Loucy (cell line): ENCODE measurements at regions not wholly inside any gene's neighbourhood (a gene's known extent, or its start where the extent isn't known, plus 50 kb on each side); places are given as distances from the start of the nearest gene placed in this dataset.
"Not testable (repeated sequence)": the region's sequence is repeated elsewhere in the genome, so short reads cannot be mapped to it uniquely, and the experiment has no call there.

ENCODE experiments used
- H2AFZ ChIP-seq: fragments of 200-600 bp; sonication (generic); 2 replicates; pipeline ENCODE4 v1.6.0; 2016; ENCODE audit warnings: antibody characterized with exemption, mild to moderate bottlenecking, low read length, moderate library complexity
- H3F3A ChIP-seq: fragments of 200-600 bp; 2 replicates; pipeline ENCODE4 v1.6.0; 2016; ENCODE audit warnings: antibody characterized with exemption, low read depth, mild to moderate bottlenecking
- H3K27me3 ChIP-seq: fragments of 200-600 bp; sonication (generic); 2 replicates; pipeline ENCODE4 v1.6.1; 2014; ENCODE audit warnings: low read length, mild to moderate bottlenecking; ENCODE audit not compliant: insufficient read depth, poor library complexity, severe bottlenecking
- H3K36me3 ChIP-seq: fragments of 200-600 bp; sonication (generic); 2 replicates; pipeline ENCODE4 v1.6.1; 2016; ENCODE audit warnings: low read length; ENCODE audit not compliant: insufficient read depth
- H3K4me1 ChIP-seq: fragments of 200-600 bp; sonication (generic); 2 replicates; pipeline ENCODE4 v1.5.1; 2014; ENCODE audit warnings: low read length, mild to moderate bottlenecking; ENCODE audit not compliant: insufficient read depth, poor library complexity, severe bottlenecking
- H3K4me2 ChIP-seq: fragments of 200-600 bp; sonication (generic); 2 replicates; pipeline ENCODE4 v1.6.0; 2014; ENCODE audit warnings: antibody characterized with exemption, low read length, low read depth, mild to moderate bottlenecking; ENCODE audit not compliant: poor library complexity, severe bottlenecking
- H3K4me3 ChIP-seq: fragments of 200-600 bp; sonication (generic); 2 replicates; pipeline ENCODE4 v1.5.1; 2014; ENCODE audit warnings: low read length, mild to moderate bottlenecking, mixed read lengths; ENCODE audit not compliant: poor library complexity, severe bottlenecking
- H3K79me2 ChIP-seq: fragments of 200-600 bp; sonication (generic); 2 replicates; pipeline ENCODE4 v1.6.1; 2014; ENCODE audit warnings: low read length; ENCODE audit not compliant: insufficient read depth
- H3K9ac ChIP-seq: fragments of 200-600 bp; sonication (generic); 2 replicates; pipeline ENCODE4 v1.6.0; 2014; ENCODE audit warnings: mild to moderate bottlenecking, low read depth, low read length, moderate library complexity; ENCODE audit not compliant: poor library complexity, severe bottlenecking
- H3K9me2 ChIP-seq: fragments of 200-600 bp; sonication (generic); replicated peaks from 2 replicates; pipeline ENCODE4 v1.6.1; 2016; ENCODE audit warnings: low read depth, low read length, mixed read lengths
- H3K9me3 ChIP-seq: fragments of 200-600 bp; sonication (generic); 2 replicates; pipeline ENCODE4 v1.6.1; 2014; ENCODE audit warnings: mild to moderate bottlenecking, antibody characterized with exemption, low read length, low read depth; ENCODE audit not compliant: insufficient read depth
- H4K20me1 ChIP-seq: fragments of 200-600 bp; sonication (generic); 2 replicates; pipeline ENCODE4 v1.6.0; 2014; ENCODE audit warnings: antibody characterized with exemption, low read length, mild to moderate bottlenecking; ENCODE audit not compliant: insufficient read depth, poor library complexity, severe bottlenecking
- EZH2phosphoT487 ChIP-seq: fragments of 200-600 bp; IDR thresholded peaks from 2 replicates; pipeline ENCODE4 v1.6.1; 2018; ENCODE audit warnings: antibody characterized with exemption, mild to moderate bottlenecking, moderate library complexity, borderline replicate concordance
- TF ChIP-seq, protein P1 (sequence below): fragments of 200-600 bp; sonication (generic); conservative IDR thresholded peaks from 2 replicates; pipeline ENCODE4 v1.5.1; 2014; ENCODE audit warnings: mild to moderate bottlenecking, antibody characterized with exemption, low read length

DNA sequence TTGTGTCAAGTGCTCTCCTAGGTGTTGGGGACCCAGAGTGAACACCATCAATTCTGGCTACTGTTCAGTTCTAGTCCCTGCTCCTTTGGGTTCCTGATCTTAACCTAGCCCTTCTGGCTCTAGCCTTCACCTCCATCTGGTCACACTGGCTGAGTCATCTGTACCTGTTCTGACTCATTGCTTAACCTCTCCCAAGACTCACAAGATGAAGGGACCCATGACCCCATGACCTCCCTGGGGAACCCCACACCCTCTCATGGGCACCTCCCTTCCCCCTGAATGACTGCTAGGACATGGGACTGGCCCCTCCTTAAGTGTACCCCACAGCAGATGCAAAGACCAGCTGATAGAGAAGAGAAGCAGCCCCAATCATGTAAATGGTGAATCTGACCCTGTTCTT is 345.8 kb upstream of the CDH5 start:
- Histone ChIP-seq H3K36me3 (no peaks in the 10 kb centered on the region), H2AFZ (no peak overlapping the region), H3K4me2 (no peak overlapping the region), H3K9me2 (no peaks in the 10 kb centered on the region), H3K4me1 (no peaks in the 10 kb centered on the region), H3K79me2 (no peaks in the 10 kb centered on the region), H3K9me3 (peaks cover 11% of the 10 kb centered on the region; the same call in 1 of the 2 replicates), H4K20me1 (no peaks in the 10 kb centered on the region), H3K4me3 (no peak overlapping the region), H3F3A (no peaks in the 10 kb centered on the region), H3K9ac (no peak overlapping the region), H3K27me3 (no peaks in the 10 kb centered on the region)
- TF ChIP-seq EZH2phosphoT487: no peak
- TF ChIP-seq, protein P1, sequence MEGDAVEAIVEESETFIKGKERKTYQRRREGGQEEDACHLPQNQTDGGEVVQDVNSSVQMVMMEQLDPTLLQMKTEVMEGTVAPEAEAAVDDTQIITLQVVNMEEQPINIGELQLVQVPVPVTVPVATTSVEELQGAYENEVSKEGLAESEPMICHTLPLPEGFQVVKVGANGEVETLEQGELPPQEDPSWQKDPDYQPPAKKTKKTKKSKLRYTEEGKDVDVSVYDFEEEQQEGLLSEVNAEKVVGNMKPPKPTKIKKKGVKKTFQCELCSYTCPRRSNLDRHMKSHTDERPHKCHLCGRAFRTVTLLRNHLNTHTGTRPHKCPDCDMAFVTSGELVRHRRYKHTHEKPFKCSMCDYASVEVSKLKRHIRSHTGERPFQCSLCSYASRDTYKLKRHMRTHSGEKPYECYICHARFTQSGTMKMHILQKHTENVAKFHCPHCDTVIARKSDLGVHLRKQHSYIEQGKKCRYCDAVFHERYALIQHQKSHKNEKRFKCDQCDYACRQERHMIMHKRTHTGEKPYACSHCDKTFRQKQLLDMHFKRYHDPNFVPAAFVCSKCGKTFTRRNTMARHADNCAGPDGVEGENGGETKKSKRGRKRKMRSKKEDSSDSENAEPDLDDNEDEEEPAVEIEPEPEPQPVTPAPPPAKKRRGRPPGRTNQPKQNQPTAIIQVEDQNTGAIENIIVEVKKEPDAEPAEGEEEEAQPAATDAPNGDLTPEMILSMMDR: no peak

DNA sequence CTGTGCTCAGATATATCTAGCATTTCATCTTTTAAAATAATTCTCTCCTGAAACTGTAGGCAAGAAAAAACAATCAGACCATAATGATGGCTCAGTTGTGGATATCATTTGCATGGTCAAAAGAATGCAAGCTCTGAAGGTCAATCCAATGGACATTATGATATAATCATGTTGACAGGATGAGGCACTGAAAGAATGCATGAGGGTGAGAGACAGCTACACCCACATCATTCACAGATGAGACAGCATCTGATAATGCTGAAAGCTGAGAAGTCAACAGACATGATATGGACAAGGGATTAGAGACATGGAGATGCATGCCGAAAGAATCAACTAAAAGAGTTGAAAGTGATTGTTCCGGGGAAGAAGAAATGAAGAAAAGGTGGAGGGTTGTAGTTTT is 346.4 kb upstream of the CDH5 start:
- H3K36me3 ChIP-seq: no peaks in the 10 kb centered on the region
- H3K9ac ChIP-seq: no peak overlapping the region
- H3K4me3 ChIP-seq: no peak overlapping the region
- H3K9me3 ChIP-seq: peaks cover 10% of the 10 kb centered on the region; the same call in 1 of the 2 replicates
- no peak overlapping the region for H3K4me2 ChIP-seq
- H3K79me2 ChIP-seq: no peaks in the 10 kb centered on the region
- TF ChIP-seq, protein P1: no peak
- TF ChIP-seq EZH2phosphoT487: no peak
- H2AFZ ChIP-seq: no peak overlapping the region
- H4K20me1 ChIP-seq: no peaks in the 10 kb centered on the region
- no peaks in the 10 kb centered on the region for H3F3A ChIP-seq
- no peaks in the 10 kb centered on the region for H3K9me2 ChIP-seq
- no peaks in the 10 kb centered on the region for H3K27me3 ChIP-seq
- H3K4me1 ChIP-seq: no peaks in the 10 kb centered on the region

DNA sequence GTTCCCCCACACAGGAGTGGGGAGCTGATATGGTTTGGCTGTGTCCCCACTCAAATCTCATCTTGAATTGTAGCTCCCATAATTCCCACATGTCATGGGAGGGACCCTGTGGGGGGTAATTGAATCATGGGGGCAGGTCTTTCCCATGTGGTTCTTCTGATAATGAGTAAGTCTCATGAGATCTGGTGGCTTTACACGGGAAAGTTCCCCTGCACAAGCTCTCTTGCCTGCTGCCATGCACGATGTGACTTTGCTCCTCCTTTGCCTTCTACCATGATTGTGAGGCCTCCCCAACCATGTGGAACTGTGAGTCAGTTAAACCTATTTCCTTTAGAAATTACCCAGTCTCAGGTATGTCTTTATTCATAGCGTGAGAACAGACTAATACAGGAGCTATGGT is 347.0 kb upstream of the CDH5 start:
- not testable (repeated sequence) for H3K9me2 ChIP-seq, H4K20me1 ChIP-seq, H3K9me3 ChIP-seq, H3K79me2 ChIP-seq, H3K4me2 ChIP-seq, H3K4me3 ChIP-seq, H3K9ac ChIP-seq, H2AFZ ChIP-seq, H3K4me1 ChIP-seq, H3K27me3 ChIP-seq, H3K36me3 ChIP-seq, H3F3A ChIP-seq

DNA sequence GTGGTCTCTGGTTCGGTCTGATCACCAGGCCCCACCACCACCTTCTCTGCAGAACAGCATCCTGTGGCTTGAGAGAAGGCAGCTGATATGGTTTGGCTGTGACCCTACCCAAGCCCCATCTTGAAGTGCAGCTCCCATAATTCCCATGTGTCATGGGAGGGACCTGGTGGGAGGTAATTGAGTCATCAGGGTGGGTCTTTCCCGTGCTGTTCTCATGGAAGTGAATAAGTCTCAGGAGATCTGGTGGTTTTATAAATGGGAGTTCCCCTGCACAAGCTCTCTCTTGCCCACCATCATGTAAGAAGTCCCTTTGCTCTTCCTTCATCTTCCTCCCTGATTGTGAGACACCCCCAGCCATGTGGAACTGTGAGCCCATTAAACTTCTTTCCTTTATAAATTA is 352.3 kb upstream of the CDH5 start:
- H3K4me1 ChIP-seq: no peaks in the 10 kb centered on the region
- no peak overlapping the region for H2AFZ ChIP-seq
- no peak overlapping the region for H3K9ac ChIP-seq
- no peaks in the 10 kb centered on the region for H3K36me3 ChIP-seq
- TF ChIP-seq, protein P1: no peak
- TF ChIP-seq EZH2phosphoT487: no peak
- H3K4me2 ChIP-seq: no peak overlapping the region
- H3K9me2 ChIP-seq: no peaks in the 10 kb centered on the region
- H3K9me3 ChIP-seq: no peaks in the 10 kb centered on the region; the same call in 1 of the 2 replicates
- no peaks in the 10 kb centered on the region for H3K27me3 ChIP-seq
- no peaks in the 10 kb centered on the region for H3F3A ChIP-seq
- H3K4me3 ChIP-seq: no peak overlapping the region
- no peaks in the 10 kb centered on the region for H4K20me1 ChIP-seq
- H3K79me2 ChIP-seq: no peaks in the 10 kb centered on the region
